ENCODE measurements at regions not wholly inside any gene's neighbourhood (a gene's known extent, or its start where the extent isn't known, plus 50 kb on each side); places are given as distances from the start of the nearest gene placed in this dataset.
"Not testable (repeated sequence)": the region's sequence is repeated elsewhere in the genome, so short reads cannot be mapped to it uniquely, and the experiment has no call there.

DNA sequence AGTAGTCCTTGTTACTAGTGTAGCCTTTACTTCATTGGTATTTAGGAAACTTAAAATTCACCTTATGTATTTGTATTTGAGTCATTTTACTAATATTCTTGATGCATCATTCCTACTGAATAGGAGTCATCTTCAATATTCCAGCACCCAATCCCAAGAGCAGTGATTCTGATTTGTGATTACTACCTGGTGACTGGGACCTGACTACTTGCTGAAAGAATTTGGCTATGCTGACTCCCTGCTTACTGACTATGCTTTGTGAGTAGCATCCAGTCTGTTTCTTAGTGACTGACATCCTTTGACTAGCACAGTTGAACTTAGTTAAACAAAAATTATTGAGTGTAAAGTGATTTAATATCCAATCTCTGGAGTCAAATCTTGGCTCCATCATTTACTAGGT, 129.9 kb upstream of the NEGR1 start:
- no peak for DNase-seq (ENCODE audit: low spot score)

DNA sequence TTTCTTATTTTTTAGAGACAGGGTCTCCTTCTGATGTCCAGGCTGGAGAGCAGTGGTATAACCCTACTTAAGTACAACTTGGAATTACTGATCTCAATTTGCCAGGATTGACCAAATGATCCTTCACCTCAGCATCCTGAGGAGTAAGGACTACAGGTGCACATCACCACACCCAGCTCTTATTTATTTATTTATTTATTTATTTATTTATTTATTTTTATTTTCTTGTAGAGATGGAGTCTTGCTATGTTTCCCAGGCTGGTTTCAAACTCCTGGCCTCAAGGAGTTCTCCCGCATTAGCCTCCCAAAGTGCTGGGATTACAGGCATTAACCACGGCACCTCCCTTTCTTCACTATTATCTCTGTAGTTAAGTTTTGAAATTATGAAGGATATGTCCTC, 117.5 kb upstream of the NEGR1 start:
- no peak for DNase-seq (ENCODE audit: low spot score)

DNA sequence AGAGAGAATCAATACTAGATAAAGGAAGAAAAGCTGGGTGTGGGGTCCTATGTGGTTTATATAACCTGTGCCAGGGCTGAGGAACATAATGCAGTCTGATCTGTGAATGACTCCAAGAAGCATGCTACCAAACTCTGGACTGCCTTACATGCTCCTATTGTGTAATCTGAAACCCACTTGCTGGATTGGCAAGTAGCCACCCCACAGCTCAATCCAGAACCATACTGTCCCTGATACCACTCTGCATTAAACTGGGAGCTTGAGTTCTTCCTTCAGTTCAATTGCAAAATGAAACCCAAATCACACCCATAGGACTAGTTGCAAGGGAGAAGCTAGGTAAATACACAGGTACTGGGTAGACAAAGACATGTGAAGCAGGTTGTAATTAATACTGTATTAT, 115.4 kb upstream of the NEGR1 start:
- DNase-seq (ENCODE audit: low spot score): no peak

DNA sequence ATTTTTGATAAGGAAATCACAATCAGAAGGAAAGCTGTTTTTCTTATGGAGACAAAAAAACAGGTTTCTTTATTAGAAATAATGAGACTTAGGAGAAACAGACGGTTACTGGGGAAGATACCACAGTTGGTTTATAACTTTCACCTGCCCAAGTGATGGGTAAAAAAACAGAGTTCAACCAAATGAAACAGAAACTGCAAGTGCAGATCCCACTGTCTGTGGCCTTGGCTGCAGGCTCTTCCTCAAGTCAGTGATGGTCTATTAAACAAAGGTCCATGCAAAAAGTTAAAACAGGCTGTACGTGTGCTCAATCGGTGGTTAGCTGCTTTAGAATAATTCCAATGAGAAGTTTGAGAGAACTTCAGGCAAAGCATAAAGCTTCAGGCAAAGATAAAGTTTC, 112.1 kb upstream of the NEGR1 start:
- no peak for DNase-seq (ENCODE audit: low spot score)

DNA sequence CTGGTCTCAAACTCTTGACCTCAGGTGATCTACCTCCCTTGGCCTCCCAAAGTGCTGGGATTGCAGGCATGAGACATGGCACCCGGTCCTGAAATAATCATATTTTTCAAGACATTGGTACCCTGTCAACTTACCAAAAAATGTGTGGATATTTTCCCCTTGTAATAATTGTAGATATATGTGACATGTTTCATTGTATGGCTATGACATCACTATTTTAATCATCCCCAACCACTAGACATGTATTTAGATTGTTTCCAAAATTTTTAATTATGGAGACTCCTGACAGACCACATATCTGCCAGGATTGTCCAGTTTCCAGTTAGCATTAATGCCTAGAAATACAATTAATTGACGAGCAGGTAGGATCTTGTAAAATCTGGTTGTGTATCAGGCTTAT, 96.7 kb upstream of the NEGR1 start:
- DNase-seq (ENCODE audit: low spot score): no peak

DNA sequence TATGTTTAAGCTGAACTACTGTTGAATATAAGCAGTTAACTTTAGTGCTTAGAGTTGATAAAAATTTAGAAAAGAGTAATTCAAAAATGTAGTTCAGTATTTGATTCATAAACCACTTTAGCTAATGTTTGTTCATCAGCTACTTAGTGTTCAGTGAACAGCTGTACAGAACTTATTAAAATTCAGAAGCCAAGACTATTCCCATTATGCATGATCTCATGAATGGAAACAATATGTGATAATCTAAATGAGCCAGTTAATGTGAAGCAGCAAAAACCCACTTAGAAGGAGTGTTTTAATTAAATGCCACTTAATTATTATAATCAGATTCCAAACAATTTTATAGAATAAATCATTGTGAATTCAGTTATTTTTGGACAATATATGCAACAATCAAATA, 92.9 kb upstream of the NEGR1 start:
- DNase-seq (ENCODE audit: low spot score): no peak

DNA sequence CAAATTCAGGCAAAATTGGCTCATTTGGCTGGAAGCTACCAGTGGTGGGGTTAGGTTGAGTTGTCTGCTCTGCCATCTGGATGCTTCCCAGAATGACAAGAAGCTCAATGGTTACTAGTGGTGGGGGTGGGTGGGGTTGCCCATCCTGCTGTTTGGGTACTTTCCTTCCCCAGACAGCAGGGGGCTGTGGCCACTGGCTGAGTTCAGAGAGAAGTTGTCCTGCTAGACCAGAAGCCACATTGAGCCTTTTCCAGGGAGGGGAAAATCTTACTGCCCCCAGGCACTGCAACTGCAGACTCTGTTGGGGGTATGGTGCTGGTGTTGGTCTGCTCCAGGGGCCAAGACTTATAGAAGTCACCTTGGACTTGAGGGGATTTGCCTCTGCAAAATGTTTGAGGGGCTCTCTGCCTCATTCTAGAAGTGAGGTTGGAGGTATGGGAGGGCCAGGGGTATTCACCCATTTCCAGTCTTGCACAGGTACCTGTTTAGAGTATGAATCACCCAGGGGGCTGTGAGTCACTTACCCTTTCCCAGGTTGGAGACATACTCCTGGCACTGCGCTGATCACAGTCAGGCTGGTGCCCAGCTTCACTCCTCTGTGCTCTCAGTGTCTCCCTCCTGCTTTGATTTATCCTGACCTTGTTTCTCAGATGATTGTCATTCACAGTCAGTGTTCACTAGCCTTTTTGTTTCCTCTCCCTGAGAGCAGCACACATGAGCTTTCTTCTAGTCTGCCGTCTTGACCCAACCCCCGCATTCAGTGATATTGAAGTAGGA, 89.1 kb upstream of the NEGR1 start:
- peak; percentile 14 for DNase-seq (ENCODE audit: low spot score)

DNA sequence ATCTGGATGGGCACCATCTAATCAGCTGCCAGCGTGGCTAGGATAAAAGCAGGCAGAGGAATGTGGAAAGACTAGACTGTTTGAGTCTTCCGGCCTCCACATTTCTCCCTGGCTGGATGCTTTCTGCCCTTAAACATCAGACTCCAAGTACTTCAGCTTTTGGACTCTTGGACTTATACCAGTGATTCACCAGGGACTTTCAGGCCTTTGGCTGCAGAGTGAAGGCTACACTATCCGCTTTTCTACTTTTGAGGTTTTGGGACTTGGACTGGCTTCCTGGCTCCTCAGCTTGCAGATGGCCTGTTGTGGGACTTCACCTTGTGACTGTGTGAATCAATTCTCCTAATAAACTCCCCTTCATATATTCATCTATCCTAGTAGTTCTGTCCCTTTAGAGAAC, 88.5 kb upstream of the NEGR1 start:
- DNase-seq (ENCODE audit: low spot score): not testable (repeated sequence)

DNA sequence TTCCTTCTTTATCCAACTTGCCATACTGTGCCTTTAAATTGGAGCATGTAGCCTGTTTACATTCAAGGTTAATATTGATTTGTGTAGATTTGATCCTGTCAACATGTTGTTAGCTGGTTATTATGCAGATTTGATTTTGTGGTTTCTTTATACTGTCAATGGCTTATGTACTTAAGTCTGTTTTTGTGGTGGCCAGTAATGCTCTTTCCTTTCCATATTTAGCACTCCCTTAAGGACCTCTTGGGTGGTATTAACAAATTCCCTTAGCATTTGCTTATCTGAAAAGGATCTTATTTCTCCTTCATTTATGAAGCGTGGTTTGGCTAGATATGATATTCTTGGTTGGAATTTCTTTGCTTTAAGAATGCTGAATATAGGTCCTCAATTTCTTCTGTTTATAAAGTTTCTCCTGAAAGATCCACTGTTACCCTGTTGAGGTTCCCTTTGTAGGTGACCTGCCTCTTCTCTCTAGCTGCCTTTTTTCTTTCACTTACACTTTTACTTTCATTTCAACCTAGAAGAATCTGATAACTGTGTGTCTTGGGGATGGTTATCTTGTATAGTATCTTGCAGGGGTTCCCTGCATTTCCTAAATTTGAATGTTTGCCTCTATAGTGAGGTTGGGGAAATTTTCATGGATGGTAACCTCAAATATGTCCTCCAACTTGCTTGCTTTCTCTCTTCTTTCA, 86.9 kb upstream of the NEGR1 start:
- DNase-seq (ENCODE audit: low spot score): no peak

DNA sequence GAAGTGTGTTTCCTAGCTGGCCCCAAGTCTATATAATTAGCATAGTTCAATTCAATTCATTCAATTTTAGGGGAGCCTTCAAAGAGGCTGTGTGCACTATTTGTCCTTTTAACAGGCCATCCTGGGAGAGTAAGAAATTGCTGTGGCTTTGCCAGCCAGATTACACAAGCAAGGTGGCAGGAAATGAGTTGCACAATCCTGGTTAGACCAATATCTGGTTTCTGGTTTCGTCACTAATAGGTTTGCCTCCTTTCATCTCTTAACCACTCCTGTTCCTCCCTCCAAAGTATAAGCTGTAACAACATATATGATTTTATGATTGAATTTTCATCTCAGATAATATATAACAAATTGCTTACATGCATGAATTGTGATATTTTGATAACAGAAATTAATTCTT, 84.1 kb upstream of the NEGR1 start:
- peak; percentile 6 for DNase-seq (ENCODE audit: low spot score)

DNA sequence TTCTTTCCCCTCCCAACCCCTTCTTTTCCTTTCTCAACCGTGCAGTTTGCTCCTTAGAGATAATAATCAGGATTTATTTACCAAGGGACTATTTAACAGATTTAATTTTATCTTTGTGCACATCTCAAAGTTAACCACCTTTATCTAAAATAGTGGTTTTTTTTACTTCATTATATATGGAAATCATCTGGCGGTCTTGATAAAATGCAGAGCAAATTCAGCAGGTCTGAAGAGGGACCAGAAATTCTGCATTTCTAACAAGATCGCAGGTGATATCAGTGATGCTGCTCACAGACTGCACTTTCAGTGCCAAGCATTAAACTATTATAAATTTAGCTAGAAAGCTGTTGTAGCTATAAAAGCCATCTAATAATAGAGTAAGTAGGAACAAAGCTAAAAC, 83.4 kb upstream of the NEGR1 start:
- no peak for DNase-seq (ENCODE audit: low spot score)

DNA sequence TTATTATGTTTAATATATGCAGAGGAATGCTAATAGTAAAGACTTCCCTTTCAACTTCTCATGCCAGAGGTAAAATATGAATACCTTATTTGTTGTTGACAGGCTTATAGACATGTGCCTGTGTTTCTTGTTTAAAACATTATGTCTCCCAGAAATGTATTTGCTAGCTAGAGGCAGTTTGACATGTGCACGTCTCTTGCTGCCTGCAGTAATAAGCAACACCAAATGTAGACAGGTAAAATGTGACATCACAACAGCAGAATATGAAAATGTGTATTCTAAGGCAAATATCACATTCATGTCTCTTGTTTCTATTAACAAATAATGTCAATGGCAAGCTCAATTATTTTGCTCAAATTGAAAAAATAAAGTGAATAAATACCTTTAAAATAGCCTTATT, 80.2 kb upstream of the NEGR1 start:
- no peak for DNase-seq (ENCODE audit: low spot score)

DNA sequence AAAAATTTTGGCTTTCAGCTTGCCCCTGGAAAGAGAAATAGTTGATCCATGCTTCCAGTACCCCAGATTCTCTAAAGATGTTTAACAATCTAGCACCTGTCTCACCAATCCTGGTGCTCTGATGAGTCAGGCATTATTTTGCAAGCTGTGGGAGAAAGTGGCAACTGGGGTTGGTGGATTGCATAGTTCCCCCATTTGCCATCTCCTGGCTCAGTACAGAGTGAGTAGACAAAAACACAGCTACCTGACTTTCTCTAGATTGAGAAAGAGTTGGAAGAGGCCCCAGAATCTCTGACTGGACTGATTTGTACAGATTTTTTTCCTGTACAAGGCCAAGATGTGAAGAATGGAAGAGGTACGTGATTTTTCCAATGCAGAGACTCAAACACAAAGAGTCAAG, 75.1 kb upstream of the NEGR1 start:
- DNase-seq (ENCODE audit: low spot score): no peak

DNA sequence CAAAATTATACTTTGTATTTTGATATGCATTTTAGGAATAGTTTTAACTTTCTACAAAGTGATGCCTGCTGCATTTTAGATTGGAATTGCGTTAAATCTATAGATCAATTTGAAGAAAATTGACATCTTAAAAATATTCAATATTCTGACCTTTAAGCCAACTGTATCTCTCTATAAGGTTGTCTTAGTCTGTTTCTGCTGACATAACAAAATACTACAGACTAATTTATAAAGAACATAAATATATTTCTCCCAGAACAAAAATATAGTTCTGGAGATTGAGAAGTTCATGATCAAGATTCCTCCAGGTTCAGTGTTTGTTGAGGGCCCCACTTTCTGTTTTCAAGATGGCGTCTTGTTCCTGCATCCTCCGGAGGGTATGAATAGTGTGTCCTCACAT, 73.6 kb upstream of the NEGR1 start:
- DNase-seq (ENCODE audit: low spot score): no peak

DNA sequence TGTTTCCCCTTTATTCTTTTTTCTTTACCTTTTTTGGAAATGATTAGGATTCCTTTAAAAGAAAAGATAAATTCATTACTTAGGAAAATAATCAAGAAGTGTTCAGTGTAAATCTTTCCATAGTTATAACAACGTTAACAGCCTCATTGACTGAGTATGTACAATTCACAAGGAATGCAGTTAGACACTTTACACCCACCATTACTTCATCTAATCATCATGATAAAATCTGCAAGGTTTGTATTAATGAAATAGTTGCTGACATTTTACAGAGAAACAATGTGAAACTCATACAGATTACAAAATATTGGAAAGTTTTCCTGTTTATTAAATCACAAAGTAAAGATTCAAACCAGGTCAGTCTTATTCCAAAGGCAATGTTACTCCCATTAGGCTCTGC, 59.3 kb upstream of the NEGR1 start:
- no peak for DNase-seq (ENCODE audit: low spot score)

DNA sequence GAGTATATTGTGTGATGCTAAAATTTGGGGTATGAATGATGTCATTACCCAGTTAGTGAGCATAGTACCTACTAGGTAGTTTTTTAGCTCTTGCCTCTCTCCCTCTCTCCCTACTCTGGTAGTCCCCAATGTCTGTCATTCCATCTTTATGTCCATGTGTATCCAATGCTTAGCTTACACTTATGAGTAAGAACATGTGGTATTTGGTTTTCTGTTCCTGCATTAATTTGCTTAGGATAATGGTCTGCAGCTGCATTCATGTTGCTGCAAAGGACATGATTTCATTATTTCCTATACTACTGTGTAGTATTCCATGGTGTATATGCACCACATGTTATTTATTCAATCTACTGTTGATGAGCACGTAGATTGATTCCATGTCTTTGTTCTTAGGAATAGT, 54.4 kb upstream of the NEGR1 start:
- no peak for DNase-seq (ENCODE audit: low spot score)
